ENCODE measurements at regions not wholly inside any gene's neighbourhood (a gene's known extent, or its start where the extent isn't known, plus 50 kb on each side); places are given as distances from the start of the nearest gene placed in this dataset.
A peak's percentile ranks its signal among the peaks of the same experiment; 100 is the strongest.

DNA sequence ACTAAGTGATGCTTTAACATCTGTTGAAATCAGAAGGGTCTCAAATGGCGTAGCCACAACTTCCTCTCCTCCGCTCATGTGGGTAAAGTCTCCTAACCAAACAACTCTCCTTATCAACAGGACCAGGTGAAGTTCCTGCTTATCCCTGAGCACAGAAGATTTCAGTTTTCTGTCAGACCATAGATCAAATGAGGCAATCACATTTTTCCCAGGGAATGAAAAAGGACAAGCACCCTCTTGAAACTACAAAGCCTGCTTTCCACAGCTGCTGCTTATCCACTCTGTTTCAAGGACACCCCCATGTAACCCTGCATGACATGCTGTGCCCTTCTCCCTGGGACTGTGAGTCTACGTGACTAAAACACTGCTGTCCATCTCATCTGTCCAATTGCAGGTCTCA, 788.3 kb upstream of the SLITRK5 start:
- peak; percentile 6 for DNase-seq (ENCODE audit: low read depth)
- H3K4me3 ChIP-seq (ENCODE audit: low read depth, low read length) = no peak overlapping the region
- TF ChIP-seq POLR2A (IDR thresholded peaks at IDR 0.05; ENCODE audit: extremely low read depth, insufficient read length) = no peak
- TF ChIP-seq, protein P1, sequence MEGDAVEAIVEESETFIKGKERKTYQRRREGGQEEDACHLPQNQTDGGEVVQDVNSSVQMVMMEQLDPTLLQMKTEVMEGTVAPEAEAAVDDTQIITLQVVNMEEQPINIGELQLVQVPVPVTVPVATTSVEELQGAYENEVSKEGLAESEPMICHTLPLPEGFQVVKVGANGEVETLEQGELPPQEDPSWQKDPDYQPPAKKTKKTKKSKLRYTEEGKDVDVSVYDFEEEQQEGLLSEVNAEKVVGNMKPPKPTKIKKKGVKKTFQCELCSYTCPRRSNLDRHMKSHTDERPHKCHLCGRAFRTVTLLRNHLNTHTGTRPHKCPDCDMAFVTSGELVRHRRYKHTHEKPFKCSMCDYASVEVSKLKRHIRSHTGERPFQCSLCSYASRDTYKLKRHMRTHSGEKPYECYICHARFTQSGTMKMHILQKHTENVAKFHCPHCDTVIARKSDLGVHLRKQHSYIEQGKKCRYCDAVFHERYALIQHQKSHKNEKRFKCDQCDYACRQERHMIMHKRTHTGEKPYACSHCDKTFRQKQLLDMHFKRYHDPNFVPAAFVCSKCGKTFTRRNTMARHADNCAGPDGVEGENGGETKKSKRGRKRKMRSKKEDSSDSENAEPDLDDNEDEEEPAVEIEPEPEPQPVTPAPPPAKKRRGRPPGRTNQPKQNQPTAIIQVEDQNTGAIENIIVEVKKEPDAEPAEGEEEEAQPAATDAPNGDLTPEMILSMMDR (IDR thresholded peaks at IDR 0.05; ENCODE audit: low read depth, low read length) = no peak
- TF ChIP-seq MYC (IDR thresholded peaks at IDR 0.05; ENCODE audit: low read depth, low read length) = no peak
- TF ChIP-seq, protein P2, sequence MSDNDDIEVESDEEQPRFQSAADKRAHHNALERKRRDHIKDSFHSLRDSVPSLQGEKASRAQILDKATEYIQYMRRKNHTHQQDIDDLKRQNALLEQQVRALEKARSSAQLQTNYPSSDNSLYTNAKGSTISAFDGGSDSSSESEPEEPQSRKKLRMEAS (IDR thresholded peaks at IDR 0.05; ENCODE audit: low read depth, low read length) = no peak

DNA sequence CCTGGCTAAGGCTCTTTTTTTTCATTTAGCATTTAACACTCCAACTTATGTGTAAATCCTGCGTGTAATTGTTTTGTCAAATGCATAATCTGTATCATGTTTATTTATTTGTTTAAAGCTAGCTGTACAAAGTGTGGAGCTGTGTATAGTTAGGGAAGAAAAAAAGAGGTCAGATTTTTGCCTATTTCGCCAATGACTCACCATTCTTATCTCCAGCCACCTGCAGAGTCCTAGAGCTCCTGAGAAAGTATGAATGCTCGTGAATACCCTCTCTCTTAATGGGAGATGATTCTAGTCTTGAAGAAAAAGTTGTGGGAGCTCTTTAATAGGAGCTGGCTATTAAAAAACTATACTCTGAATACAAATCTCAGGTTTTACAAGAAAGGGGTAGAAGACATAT, 778.8 kb upstream of the SLITRK5 start:
- no peak for DNase-seq (ENCODE audit: low read depth)
- TF ChIP-seq, protein P1 (IDR thresholded peaks at IDR 0.05; ENCODE audit: low read depth, low read length) = no peak
- TF ChIP-seq MYC (IDR thresholded peaks at IDR 0.05; ENCODE audit: low read depth, low read length) (no peak), POLR2A (IDR thresholded peaks at IDR 0.05; ENCODE audit: extremely low read depth, insufficient read length) (no peak)
- TF ChIP-seq, protein P2 (IDR thresholded peaks at IDR 0.05; ENCODE audit: low read depth, low read length) = no peak
- H3K4me3 ChIP-seq (ENCODE audit: low read depth, low read length) = no peak overlapping the region

DNA sequence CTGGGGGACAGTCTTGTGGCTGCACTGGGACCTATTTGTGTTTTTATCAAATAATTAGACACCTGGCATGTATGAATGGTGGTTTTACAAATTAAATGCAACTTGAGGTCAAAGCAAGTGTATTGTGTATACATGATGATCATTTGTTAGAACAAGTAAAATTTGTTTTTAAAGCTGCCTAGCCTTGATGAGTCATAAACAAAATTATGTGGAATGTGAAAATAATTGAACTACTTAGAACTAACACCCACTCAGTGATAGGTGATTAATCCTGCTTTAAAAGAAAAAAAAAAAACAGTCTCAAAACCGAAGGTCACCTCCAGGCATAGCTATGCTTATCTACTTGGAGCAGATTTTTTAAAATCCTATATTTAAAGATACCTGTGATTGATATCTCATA, 770.3 kb upstream of the SLITRK5 start:
- TF ChIP-seq, protein P2 (IDR thresholded peaks at IDR 0.05; ENCODE audit: low read depth, low read length) = no peak
- TF ChIP-seq MYC (IDR thresholded peaks at IDR 0.05; ENCODE audit: low read depth, low read length) = no peak
- H3K4me3 ChIP-seq (ENCODE audit: low read depth, low read length) = no peak overlapping the region
- no peak for DNase-seq (ENCODE audit: low read depth)

DNA sequence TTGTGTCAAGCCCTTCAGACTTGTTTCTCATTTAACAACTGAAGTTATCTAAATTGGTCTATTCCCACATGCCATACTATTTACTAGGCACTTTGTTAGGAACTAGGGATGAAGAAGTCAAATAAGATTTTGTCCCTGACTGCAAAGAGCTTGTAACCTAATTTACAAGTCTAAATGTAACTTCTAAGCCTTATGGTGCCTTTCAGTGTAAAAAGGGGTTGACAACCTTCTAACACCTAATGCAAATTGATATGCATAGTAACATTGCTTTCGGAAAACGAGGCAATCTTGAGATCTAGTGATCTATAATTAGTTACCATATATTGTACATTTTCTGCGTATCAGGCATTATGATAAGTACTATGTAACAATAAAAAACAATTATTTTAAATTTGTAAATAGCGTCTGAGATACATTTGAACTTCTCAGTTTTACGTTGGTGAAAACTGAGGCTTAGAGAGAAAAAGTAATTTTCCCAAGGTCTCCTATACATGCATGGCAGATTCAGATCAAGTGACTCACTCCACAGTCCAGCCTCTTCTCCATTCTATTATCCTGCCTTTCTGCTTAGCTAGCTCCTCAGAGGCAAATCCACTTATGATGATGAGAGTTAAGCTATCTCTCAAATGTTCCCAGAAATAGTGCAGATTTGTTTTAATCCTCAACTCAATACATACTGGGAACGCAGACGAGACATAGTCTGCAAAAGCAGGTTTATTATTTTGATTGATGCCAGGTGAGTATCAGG, 764.9 kb upstream of the SLITRK5 start:
- DNase-seq (ENCODE audit: low read depth) = no peak
- TF ChIP-seq POLR2A (IDR thresholded peaks at IDR 0.05; ENCODE audit: extremely low read depth, insufficient read length) (no peak), MYC (IDR thresholded peaks at IDR 0.05; ENCODE audit: low read depth, low read length) (no peak)
- TF ChIP-seq, protein P1 (IDR thresholded peaks at IDR 0.05; ENCODE audit: low read depth, low read length) = no peak
- TF ChIP-seq, protein P2 (IDR thresholded peaks at IDR 0.05; ENCODE audit: low read depth, low read length) = no peak
- no peak overlapping the region for H3K4me3 ChIP-seq (ENCODE audit: low read depth, low read length)

DNA sequence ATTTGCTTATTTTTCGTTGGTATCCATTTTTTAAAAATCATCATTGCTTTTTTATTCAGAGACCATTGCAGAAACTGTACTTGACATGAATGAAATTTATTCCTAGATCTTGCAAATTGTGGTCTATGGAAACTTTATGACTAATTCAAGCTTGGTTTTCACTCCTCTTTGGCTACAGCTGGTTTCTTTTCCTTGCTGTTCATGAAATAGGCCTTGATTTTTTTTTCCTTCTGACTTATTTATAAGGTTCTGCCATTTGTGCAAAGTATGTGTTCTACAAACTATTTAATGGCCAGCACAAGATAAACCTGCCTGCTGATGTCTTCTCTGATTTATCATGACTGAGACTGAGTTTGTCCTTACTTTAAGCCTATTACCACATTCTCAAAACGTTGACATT, 764.0 kb upstream of the SLITRK5 start:
- TF ChIP-seq, protein P1 (IDR thresholded peaks at IDR 0.05; ENCODE audit: low read depth, low read length) = no peak
- TF ChIP-seq MYC (IDR thresholded peaks at IDR 0.05; ENCODE audit: low read depth, low read length) = no peak
- DNase-seq (ENCODE audit: low read depth) = no peak
- no peak overlapping the region for H3K4me3 ChIP-seq (ENCODE audit: low read depth, low read length)

DNA sequence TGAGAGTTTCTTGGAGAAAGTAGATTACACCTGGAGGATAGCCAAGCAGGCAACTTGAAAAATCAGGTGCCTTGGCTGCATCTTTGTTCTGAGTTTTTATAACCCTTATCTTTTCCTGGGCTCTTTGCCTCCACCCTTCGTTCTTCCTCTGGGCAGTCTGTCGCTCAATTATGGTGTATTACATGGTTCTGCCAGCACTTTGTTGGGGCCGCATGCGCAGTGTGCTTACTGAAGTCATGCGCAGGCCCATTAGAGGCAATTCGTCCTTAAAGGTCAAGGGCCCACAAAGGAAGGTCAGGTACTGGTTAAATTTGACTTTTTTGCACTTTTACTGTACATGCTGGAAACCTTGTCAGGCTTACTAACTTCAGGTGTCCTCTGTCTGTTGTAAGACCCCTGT, 761.9 kb upstream of the SLITRK5 start:
- TF ChIP-seq, protein P2 (IDR thresholded peaks at IDR 0.05; ENCODE audit: low read depth, low read length) = no peak
- TF ChIP-seq POLR2A (IDR thresholded peaks at IDR 0.05; ENCODE audit: extremely low read depth, insufficient read length) (no peak), MYC (IDR thresholded peaks at IDR 0.05; ENCODE audit: low read depth, low read length) (no peak)
- TF ChIP-seq, protein P1 (IDR thresholded peaks at IDR 0.05; ENCODE audit: low read depth, low read length) = no peak
- DNase-seq (ENCODE audit: low read depth) = no peak
- H3K4me3 ChIP-seq (ENCODE audit: low read depth, low read length) = no peak overlapping the region
